B cell (primary cell): ENCODE measurements at regions not wholly inside any gene's neighbourhood (a gene's known extent, or its start where the extent isn't known, plus 50 kb on each side); places are given as distances from the start of the nearest gene placed in this dataset.

ENCODE experiments used
- ATAC-seq: fragments of 200-7000 bp; cut with Tn5 transposase; one replicate; pipeline ENCODE4 v1.10.0; 2021; ENCODE audit warnings: low read depth, mild to moderate bottlenecking, moderate number of reproducible peaks, moderate library complexity
- CTCF ChIA-PET: fragments of 350-600 bp; sonication (Branson Sonifier 250); formaldehyde crosslinking; loops from one replicate; lab custom pipeline; 2021; ENCODE audit warnings: antibody characterized with exemption, inconsistent platforms; lab: Charles Lee
- POLR2A ChIA-PET: fragments of 350-600 bp; sonication (Branson Sonifier 250); formaldehyde crosslinking; loops from one replicate; lab custom pipeline; 2021; ENCODE audit warnings: antibody characterized with exemption; lab: Charles Lee
- DNase-seq: peaks from one replicate; pipeline ENCODE4 v3.0.0; 2013
- H2AFZ ChIP-seq: 2 replicates; pipeline ENCODE4 v1.6.1; 2012; ENCODE audit warnings: mild to moderate bottlenecking, low read depth, low read length; ENCODE audit not compliant: insufficient read depth, poor library complexity, severe bottlenecking
- H3K27ac ChIP-seq, 2 donors: 1 replicate in 1 of 2; 2 replicates in 1 of 2; pipeline ENCODE4 v1.5.1; 2012 to 2013; ENCODE audit warnings: low read length in 2 of 2, mild to moderate bottlenecking in 2 of 2, moderate library complexity in 1 of 2
- H3K27me3 ChIP-seq, 4 experiments: fragments of 200-600 bp in 1 of 4; sonication (generic) in 1 of 4; replicated peaks in 1 of 4; 1 replicate in 2 of 4; 2 replicates in 2 of 4; pipeline versions ENCODE4 v1.6.1 to v1.7.0; 2013 to 2016; ENCODE audit warnings: low read length in 3 of 4, mild to moderate bottlenecking in 2 of 4, mixed read lengths in 1 of 4, moderate library complexity in 1 of 4; ENCODE audit not compliant: insufficient read depth in 4 of 4, control insufficient read depth in 3 of 4; ENCODE audit errors: control extremely low read depth in 1 of 4
- H3K36me3 ChIP-seq, 2 experiments: replicated peaks in 1 of 2; 1 replicate in 1 of 2; 2 replicates in 1 of 2; pipeline versions ENCODE4 v1.6.1 to v1.7.1; 2013; ENCODE audit warnings: low read length in 1 of 2; ENCODE audit not compliant: insufficient read depth in 2 of 2, control insufficient read depth in 1 of 2; ENCODE audit errors: control extremely low read depth in 1 of 2, extremely low read depth in 1 of 2
- H3K4me1 ChIP-seq, 2 donors: fragments of 200-600 bp in 1 of 2; sonication (generic) in 1 of 2; 1 replicate in 1 of 2; 2 replicates in 1 of 2; pipeline versions ENCODE4 v1.5.1 to v1.6.1; 2013 to 2017; ENCODE audit warnings: low read length in 2 of 2; ENCODE audit not compliant: control insufficient read depth in 2 of 2, insufficient read depth in 2 of 2
- H3K4me2 ChIP-seq: replicated peaks from 2 replicates; pipeline ENCODE3; 2012; ENCODE audit warnings: mild to moderate bottlenecking, low read depth, low read length; ENCODE audit not compliant: poor library complexity, severe bottlenecking
- H3K4me3 ChIP-seq, 5 experiments: fragments of 200-600 bp in 1 of 5; sonication (generic) in 1 of 5; 1 replicate in 3 of 5; 2 replicates in 2 of 5; pipeline versions ENCODE4 v1.5.1 to v1.7.0; 2011 to 2016; ENCODE audit warnings: low read length in 4 of 5, mild to moderate bottlenecking in 4 of 5, low read depth in 2 of 5, control low read depth in 1 of 5, moderate library complexity in 1 of 5; ENCODE audit not compliant: insufficient read depth in 1 of 5; ENCODE audit errors: control extremely low read depth in 1 of 5, extremely low read depth in 1 of 5
- H3K79me2 ChIP-seq: fragments of 200-600 bp; sonication (generic); one replicate; pipeline ENCODE4 v1.6.0; 2016; ENCODE audit warnings: low read length; ENCODE audit not compliant: control insufficient read depth, insufficient read depth
- H3K9ac ChIP-seq: fragments of 200-600 bp; sonication (generic); 2 replicates; pipeline ENCODE4 v1.6.1; 2017; ENCODE audit warnings: mild to moderate bottlenecking, low read length, moderate library complexity
- H3K9me3 ChIP-seq, 3 donors: one replicate each; pipeline versions ENCODE4 v1.6.1 to v1.7.1; 2013; ENCODE audit warnings: low read length in 2 of 3; ENCODE audit not compliant: control insufficient read depth in 2 of 3, insufficient read depth in 1 of 3; ENCODE audit errors: control extremely low read depth in 1 of 3
- H4K20me1 ChIP-seq: 2 replicates; pipeline ENCODE4 v1.6.0; 2012; ENCODE audit warnings: mild to moderate bottlenecking, low read length; ENCODE audit not compliant: insufficient read depth, control insufficient read depth, poor library complexity, severe bottlenecking
- H3K27ac Mint-ChIP-seq: one replicate; pipeline ENCODE4 v1.8.0; 2021; ENCODE audit warnings: mixed read lengths
- H3K27me3 Mint-ChIP-seq: one replicate; pipeline ENCODE4 v1.8.0; 2021; ENCODE audit warnings: mixed read lengths
- H3K4me1 Mint-ChIP-seq: one replicate; pipeline ENCODE4 v1.8.0; 2021; ENCODE audit warnings: mixed read lengths
- H3K4me3 Mint-ChIP-seq: one replicate; pipeline ENCODE4 v1.8.0; 2021; ENCODE audit warnings: mixed read lengths
- H3K9me3 Mint-ChIP-seq: one replicate; pipeline ENCODE4 v1.8.0; 2022; ENCODE audit warnings: mixed read lengths; ENCODE audit not compliant: insufficient read depth
- CTCF ChIP-seq: fragments of 200-600 bp; IDR thresholded peaks from one replicate; pipeline ENCODE4 v1.8.0; 2022; ENCODE audit warnings: antibody characterized with exemption, mild to moderate bottlenecking
- EZH2 ChIP-seq: IDR thresholded peaks from 2 replicates; pipeline ENCODE4 v1.6.1; 2012; ENCODE audit warnings: borderline replicate concordance, low read depth, mild to moderate bottlenecking, moderate library complexity, low read length; ENCODE audit not compliant: insufficient read depth, poor library complexity, severe bottlenecking
- WGBS: methylation state at CpG from one replicate; pipeline ENCODE4 v1.1.5; 2013; ENCODE audit warnings: missing lambda C conversion rate; ENCODE audit not compliant: insufficient coverage; 5-methylcytosine and 5-hydroxymethylcytosine counted together
- intact Hi-C: fragments of 100-400 bp; cut with micrococcal nuclease; formaldehyde crosslinking; loops from one replicate; pipeline ENCODE4 v1.10.0; 2022

- H3K27ac ChIP-seq = no peak overlapping the region
- Mint-ChIP-seq H3K27ac (no peak overlapping the region), H3K4me1 (no peaks in the 10 kb centered on the region), H3K4me3 (no peak overlapping the region), H3K9me3 (no peaks in the 10 kb centered on the region), H3K27me3 (peaks cover 59% of the 10 kb centered on the region)
- no peaks in the 10 kb centered on the region for H3K4me1 ChIP-seq
- ChIA-PET POLR2A (no interaction called here), CTCF (no interaction called here)
- H3K4me3 ChIP-seq = no peak overlapping the region
- DNase-seq (no peak), ATAC-seq (no peak)
- intact Hi-C loops = no loop called here
- peaks cover 0 to 8% (median 3%) of the 10 kb centered on the region in 4 experiments for H3K27me3 ChIP-seq
- no peak overlapping the region for H3K9ac ChIP-seq
- no peaks in the 10 kb centered on the region for H3K36me3 ChIP-seq
- TF ChIP-seq CTCF (no peak), EZH2 (no peak)
- WGBS = 78% methylated on average over 3 of the region's 4 CpGs
- H3K79me2 ChIP-seq = no peaks in the 10 kb centered on the region
- H3K9me3 ChIP-seq = no peaks in the 10 kb centered on the region
- no peak overlapping the region for H3K4me2 ChIP-seq
- H2AFZ ChIP-seq = no peak overlapping the region
- H4K20me1 ChIP-seq = no peaks in the 10 kb centered on the region
Measured at GRCh38 chr1:55504306-55504731, 289.2 kb upstream of the USP24 start.

- ChIA-PET CTCF (no interaction called here), POLR2A (no interaction called here)
- Histone ChIP-seq H3K27ac (no peak overlapping the region), H3K27me3 (peaks cover 0 to 8% (median 3%) of the 10 kb centered on the region in 4 experiments), H4K20me1 (no peaks in the 10 kb centered on the region), H2AFZ (no peak overlapping the region), H3K9me3 (no peaks in the 10 kb centered on the region), H3K36me3 (no peaks in the 10 kb centered on the region), H3K79me2 (no peaks in the 10 kb centered on the region), H3K4me1 (no peaks in the 10 kb centered on the region), H3K4me2 (no peak overlapping the region), H3K9ac (no peak overlapping the region), H3K4me3 (no peak overlapping the region)
- WGBS = no CpG with 5 or more reads among the region's 2 CpGs
- DNase-seq (no peak), ATAC-seq (no peak)
- Mint-ChIP-seq H3K4me1 (no peaks in the 10 kb centered on the region), H3K27ac (no peak overlapping the region), H3K4me3 (no peak overlapping the region), H3K27me3 (peaks cover 59% of the 10 kb centered on the region), H3K9me3 (no peaks in the 10 kb centered on the region)
- TF ChIP-seq CTCF (no peak), EZH2 (no peak)
- intact Hi-C loops = no loop called here
Measured at GRCh38 chr1:55503663-55504305, 288.6 kb upstream of the USP24 start.
